Stimulated activated CD4-positive, alpha-beta T cell treated with anti-CD3 and anti-CD28 coated beads, TNF-alpha, amount 100 ng/mL, for 48 hours (primary cell): ENCODE measurements at regions not wholly inside any gene's neighbourhood (a gene's known extent, or its start where the extent isn't known, plus 50 kb on each side); places are given as distances from the start of the nearest gene placed in this dataset.

ENCODE experiments used
- DNase-seq, 3 donors: peaks; one replicate each; pipeline ENCODE4 v3.0.0-alpha.2; 2020; ENCODE audit warnings: low read depth in 3 of 3

DNA sequence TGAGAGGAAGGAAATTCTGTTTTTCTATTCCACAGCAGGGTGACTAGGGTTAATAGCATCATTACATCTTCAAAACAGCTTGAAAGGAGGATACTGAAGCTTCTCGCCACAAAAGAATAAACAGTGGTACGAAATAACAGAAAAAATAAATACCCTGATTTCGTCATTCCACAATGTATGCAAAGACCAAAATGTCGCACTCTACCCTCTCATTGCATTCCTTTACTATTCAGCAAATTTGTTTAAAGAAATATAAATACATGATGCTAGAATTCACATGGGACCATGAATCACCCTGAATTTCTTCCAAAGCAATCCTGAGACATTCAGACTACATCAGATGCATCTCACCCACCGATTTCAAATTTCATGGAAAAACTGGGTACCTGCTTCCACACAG is 112.3 kb upstream of the TOP3B start:
- DNase-seq = no peak

DNA sequence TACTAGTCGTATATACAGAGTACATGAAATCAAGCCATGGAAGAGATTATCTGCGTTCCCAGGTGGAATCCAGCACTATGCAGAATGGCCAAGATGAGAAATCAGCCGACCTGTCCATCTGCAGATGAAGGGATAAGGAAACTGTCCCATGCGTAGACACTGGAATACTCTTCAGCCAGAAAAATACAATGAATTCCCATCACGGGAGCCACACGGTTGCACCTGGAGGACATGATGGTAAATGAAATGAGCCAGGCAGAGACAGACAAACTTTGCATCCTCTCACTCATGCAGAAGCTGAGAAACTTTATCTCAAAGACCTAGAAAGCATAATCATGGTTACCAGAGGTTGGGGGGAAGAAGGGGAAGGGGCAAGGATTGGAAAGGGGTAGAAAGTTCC is 111.9 kb upstream of the TOP3B start:
- DNase-seq = no peak

DNA sequence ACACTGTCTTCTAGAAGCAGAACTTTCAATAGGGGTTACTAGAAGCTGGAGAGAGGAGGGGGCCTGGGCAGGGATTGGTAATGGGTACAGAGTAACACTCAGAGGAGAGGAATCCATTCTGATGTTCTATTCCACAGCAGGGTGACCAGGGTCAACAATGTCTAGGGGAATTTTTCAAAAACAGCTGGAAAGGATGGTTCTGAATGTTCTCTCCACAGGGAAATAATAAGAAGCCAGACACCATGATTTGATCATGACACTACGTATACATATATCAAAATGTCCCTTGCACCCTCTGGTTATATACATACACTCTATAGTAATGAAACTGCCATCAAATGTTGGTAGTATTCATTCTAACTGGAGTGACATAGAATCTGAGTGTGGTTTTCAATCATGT is 111.2 kb upstream of the TOP3B start:
- no peak for DNase-seq

DNA sequence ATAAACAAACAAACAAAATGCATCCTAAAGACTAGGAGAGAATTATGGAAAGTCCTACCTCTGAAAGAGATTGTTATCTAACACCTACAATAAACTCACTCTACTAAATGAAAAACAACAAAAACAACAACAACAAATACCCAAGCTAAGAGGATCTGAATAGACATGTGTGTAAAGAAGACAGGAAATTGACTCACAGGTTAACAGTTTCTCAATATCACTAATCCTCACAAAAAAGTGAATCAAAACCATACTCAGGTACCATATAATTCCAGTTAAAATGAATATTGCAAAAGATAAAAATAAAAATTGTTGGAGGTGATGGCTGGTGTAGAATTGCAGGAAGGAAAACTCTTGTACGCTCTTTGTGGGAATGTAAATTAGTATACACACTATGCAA is 110.4 kb upstream of the TOP3B start:
- no peak for DNase-seq

DNA sequence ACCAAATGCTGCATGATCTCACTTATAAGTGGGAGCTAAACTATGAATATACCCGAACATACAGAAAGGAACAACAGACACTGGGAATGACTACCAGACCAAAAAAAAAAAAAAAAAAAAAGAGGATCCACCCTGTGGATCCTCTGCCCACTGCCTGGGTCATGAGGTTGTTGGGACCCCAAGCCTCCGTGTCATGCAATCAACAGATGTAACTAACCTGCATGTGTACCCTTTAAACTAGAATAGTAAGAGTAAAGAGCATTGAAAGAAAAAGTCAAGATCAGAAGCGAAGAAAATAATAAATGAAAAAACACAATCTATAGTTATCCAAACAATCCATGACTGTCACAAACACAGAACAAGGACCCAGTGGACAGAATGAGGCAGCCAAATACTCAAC is 109.5 kb upstream of the TOP3B start:
- no peak for DNase-seq

DNA sequence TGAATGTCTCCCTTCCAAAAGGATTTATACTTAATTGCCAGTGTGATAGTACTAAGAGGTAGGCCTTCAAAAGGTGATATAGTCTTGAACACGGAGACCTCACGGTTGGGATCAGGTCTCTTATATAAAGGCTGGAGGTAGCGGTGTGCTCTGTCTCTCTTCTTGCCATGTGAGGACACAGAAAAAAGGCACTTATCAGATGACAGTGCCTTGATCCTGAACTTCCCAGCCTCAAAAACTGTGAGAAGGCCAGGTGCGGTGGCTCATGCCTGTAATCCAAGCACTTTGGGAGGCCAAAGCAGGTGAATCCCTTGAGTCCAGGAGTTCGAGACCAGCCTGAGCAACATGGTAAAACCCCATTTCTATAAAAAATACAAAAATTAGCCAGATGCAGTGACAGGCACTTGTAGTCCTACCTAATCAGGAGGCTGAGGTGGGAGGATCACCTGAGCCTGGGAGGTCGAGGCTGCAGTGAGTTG is 108.9 kb upstream of the TOP3B start:
- DNase-seq = no peak

DNA sequence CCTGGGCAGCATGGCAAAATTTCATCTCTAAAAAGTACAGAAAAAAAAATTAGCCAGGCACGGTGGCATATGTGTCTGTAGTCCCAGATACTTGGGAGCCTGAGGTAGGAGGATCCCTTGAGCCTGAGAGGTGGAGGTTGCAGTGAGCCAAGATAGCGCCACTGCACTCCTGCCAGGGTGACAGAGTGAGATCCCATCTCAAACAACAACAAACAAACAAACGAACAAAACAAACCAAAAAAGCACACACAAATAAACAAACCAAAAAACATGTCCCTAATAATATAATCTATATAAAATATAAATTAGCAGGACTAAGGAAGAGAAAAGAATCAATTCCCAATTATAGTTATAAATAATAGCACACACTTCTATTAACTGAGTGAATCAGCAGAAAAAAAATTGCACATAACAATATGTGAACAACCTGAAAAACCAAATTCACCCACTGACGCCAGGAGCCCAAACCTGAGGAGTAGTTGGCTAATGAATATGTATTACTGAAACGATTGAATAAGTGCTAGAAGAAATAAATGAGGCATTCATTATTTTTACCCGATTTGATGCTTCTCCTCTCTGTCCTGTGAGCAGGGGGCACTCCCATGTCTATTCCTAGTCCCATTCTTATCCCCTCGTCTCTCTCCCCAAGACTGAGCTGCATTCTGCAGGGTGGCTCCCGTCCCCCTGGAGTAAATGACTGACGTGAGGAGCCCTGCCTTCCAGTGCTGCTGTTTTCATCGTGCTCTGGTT is 108.2 kb upstream of the TOP3B start:
- DNase-seq = no peak

DNA sequence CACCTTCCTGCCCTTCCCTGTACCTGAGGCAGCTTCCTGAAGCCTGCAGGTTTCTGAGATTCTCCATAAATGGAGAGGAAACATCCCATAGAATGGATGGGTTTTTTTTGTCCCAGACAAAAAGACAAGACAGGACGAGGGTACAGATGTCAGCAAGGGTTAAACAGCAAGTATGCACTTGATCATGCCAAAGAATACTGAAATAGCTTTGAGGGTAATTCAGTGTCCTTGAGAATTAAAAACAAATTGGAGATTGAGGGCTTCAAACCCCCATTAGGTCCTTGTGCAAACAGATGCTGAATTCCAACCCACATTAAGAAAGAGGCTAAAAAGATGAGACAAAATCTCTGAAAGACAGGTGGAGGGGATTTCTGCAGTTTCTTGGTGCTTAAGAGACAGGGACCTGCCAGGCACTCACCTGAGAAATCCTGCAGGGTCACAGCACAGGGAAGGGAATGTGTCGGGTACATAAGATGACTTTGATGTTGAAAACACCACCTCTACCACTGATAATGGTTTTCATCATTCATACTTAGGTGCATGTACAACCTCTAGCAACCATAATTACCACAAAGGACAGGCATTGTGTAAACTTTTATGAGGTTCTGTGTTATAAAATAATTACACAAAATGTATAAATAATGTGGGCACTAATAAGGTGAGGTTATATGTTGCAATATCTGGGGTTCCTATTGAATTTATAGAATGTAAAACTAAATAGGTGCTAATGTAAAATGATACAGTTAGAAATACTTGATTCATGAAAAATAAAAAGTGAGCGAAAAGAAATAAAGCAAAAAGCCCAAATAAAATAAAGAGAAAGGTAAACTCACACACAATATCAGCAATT is 107.1 kb upstream of the TOP3B start:
- DNase-seq = no peak

DNA sequence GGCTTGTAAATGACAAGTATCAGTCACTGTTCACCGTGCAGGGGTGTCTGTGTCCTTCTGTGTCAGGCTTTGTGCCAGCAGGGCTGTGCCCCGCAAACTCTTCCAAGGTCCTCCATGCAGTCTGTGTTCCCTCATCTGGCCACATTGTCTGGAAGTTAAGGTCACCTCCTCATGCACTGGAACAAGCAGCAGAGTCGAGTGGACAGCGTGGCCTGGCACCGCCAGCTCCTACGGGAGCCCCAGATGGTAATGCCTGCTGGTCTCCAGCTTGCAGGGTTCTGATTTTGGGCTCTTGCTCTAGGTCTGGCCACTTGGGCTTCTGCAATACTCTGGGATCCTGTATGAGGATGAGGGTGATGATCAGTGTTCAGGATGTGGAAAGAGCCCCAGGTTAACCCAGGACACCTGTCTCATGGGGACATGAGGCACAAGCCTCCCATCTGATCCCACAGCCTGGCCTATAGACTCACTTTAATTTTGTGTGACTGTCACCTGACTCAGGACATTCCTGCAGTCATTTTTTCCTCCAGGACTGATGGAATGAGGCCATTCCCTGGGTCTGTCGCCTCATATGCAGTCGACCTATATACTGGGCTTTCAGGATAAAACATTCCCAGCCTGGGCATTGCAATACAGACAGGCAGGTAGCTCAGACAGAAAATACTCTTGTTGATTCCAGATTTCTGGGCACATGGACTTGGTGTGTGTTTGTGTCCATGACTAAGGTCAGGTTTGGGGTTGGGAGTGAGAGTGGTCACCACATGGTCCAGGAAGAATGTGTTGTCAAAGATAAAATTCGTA is 106.3 kb upstream of the TOP3B start:
- DNase-seq = no peak

DNA sequence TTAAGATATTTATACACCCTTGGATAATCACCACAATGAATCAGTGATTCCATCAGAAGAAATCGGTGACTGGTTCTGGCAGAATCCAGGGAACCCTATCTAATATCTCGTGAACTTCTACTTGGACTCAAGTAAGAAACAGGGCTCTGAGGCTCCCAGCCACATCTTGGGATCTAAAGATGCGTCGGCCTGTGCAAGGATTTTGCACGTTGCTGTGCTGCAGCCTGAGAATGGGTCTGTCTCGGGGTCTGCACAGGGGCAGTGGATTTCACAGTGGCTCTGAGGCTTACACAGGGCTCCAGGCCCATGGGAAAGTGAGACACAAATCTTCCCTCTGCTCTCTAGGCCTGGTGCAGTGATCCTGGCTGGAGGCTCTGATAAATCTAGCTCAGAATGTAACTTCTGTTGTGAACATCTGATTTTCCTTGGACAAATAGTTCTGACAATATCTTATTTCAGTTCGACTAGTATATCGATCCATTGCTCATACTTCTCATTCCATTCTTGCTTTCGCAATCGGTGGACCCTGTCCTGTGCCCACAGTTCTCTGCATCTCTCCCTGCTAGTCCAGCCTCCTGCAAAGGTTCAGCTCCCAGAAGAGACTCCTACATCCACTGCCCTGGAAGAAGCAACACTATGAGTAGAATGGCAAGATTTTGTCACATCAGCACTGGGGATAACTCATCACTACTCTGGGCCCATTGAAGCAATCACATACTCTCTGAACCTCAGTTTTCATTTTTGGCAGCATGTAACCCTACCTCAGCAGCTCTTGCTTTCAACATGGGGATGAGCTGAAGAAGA is 105.5 kb upstream of the TOP3B start:
- DNase-seq = no peak

DNA sequence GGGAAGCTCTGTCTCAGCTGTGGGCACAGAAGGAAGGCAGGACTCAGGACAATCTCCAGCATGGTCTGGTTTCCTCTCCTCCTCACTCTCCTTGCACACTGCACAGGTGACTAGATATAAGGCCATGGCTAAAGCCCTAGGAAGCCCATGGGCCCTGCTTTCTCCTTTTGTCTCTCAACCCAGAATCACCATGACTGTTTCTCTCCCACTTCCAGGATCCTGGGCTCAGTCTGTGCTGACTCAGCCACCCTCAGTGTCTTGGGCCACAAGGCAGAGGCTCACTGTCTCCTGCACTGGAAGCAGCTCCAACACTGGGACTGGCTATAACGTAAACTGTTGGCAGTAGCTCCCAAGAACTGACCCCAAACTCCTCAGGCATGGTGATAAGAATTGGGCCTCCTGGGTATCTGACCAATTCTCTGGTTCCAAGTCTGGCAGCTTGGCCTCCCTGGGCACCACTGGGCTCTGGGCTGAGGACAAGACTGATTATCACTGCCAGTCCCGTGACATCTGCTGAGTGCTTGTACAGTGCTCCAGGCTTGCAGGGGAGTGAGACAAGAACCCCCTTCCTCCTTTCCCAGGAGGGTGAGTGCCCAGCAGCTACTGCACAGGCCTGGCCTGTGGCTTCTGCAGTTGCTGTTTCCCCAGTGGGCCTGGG is 104.0 kb upstream of the TOP3B start:
- no peak for DNase-seq

DNA sequence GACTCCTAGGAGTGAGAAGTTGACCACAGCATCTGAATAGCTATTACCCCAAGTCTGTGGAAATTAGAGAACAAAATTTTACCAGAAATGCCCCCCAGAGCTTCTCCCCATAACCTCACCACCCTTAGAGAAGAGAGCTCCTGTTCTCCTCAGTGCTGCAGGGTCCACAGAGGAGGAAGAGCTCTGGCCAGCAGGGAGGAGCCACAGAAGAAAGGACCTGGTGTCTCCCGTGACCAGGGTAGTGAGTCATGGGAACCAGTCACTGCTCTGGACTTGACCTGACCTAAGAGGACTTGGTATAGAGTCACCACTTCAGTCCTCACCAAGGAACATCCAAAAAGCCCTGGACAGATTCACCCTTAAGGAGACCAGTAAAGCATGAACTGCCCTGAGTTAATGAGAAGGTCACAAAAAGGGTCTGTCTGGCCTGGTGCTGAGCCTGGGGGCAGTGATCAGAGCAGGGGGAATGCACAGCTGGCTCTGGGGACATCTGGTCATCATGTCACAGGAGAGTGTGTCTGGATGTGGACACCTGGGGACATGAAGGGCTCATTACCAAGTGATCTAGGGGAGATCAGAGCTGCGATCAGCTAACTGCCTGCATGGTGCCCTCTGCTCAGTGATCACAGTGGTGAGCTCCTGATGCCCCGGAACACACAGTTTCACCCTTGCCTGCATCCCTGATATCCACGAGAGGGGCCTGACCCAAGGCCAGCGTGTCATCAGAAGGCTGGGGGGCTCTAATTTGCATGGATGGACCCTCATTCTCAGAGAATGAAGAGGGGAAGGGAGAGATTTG is 103.3 kb upstream of the TOP3B start:
- DNase-seq = no peak

DNA sequence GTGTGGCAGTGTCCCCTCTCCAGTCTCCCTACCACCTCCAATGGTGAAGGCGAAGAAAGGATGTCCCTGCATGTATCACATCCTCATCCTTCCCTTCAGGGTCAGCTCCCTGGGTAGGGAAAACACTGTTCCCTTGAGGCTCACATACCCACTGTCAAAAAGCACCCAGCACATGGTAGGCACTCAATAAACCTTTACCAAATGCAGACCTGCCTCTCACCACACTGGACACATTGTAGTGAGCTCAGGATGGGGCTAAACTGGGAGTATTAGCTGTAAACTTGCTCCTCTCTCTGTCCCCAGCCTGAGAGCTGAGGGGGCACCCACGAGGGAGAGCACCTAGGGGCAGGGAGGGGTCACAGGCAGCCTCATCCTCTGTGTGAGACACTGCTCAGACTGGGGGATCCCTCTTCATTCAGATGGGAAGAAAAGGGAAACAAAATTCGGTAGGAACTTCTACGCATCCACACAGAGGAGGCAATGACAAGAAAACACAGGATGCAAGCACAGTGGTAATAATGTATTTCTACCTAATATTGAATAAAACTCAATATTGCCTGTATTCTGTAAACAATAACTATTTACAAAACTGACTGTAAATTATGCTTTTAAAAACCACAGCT is 101.6 kb upstream of the TOP3B start:
- DNase-seq = no peak

DNA sequence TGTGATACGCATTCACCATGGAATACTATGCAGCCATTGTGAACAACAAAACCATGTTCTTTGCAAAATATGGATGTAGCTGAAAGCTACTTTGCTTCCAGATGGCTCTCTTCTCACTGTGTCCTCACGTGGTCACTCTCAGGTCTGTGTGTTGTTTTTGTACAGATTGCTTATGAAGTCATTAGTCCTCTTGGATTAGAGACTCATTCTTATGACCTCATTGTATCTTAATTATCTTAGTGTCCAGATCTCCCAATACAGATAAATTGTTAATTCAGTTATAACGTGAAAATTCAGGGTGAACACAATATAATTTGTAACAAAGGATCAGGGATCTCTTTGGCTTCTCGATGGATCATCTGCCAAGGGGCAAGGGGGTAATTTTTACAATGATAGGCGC is 100.4 kb upstream of the TOP3B start:
- DNase-seq = no peak

DNA sequence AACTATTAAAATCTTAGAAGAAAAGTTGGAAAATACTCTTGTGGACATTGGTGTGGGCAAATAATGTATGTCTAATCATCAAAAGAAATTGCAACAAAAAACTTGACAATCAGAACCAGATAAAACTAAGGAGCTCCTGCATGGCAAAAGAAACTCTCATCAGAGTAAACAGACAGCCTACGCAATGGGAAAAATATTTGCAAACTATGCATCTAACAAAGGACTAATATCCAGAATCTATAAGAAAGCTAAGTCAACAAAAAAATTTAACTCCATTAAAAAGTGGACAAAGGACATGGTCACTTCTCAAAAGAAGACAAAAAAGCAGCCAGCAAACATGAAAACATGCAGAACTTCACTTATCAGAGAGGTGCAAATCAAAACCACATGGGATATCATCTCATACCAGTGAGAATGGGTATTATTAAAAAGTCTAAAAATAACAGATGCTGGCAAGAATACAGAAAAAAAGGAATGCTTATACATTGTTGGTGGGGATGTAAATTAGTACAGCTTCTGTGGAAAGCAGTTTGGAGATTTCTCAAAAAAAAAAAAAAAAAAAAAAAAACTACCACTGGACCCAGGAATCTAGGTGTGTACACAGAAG is 99.7 kb upstream of the TOP3B start:
- DNase-seq = no peak

DNA sequence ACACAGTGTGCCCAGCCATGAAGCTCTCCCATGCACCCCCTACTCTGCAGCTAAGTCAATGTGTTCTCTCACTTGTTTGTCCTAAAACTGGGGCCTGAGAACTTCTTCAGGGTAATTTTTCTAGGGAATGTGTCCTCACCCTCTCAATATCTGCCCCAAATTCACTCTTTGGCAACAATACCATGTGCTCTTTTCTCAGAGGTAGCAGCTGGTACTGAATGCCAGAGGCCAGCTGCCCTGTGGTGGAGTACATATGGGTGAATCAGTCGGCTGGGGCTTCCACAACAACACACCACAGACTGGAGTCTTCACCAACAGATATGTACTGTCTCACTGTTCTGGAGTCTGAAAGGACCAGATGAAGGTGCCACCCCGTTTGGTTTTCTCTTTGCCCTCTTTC is 97.7 kb upstream of the TOP3B start:
- DNase-seq = no peak

DNA sequence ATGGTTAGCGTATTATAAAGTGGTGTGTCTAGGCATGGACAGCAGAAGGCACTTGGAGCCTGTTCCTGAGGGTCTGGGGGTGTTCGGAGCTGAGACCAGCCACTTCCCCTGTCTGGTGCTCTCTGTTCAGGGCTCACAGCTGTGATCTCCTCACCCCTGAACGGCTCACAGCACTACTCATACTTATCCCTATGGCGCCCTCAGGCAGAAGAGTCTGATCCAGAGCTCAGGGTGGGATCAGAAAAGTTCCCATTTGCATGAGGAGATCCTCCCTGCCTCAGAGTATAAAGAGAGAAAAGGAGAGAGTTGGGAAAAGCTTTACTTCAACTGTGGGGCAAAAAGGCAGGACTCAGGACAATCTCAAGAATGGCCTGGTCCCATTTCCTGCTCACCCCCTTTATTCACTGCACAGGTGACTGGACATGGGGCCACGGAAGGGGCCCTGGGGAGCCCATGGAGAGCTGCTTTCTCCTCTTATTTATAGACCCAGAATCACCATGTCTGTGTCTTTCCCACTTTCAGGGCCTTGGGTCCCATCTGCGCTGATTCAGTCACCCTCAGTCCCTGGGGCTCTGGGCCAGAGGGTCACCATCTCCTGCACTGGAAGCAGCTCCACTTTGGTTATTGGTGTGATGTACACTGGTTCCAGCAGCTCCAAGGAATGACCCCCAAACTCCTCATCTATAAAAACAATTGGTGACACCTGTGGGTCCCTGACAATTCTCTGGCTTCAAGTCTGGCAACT is 97.0 kb upstream of the TOP3B start:
- DNase-seq = no peak

DNA sequence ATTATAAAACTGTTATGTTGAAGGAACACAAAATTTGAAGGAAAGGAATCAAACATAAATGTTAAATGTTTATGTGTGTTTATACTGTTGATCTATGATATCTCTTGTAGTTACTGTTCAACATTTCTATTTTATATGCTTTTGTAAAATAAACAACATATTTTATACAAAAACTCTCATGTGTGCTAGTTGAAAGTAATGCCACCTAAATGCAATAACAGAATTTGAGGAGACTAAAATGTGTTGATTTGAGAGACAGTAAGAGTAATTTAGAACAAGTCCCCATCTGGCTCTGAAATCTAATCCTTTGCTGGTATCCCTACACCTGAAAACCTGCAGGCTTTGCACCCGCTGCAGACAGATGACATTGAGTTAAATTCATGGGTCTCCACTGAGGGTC is 95.7 kb upstream of the TOP3B start:
- no peak for DNase-seq
